Activated CD4-positive, CD25-positive, alpha-beta regulatory T cell treated with anti-CD3 and anti-CD28 coated beads, Interleukin-2, amount 50 U/mL, for 24 hours (primary cell): ENCODE measurements at regions not wholly inside any gene's neighbourhood (a gene's known extent, or its start where the extent isn't known, plus 50 kb on each side); places are given as distances from the start of the nearest gene placed in this dataset.
"Not testable (repeated sequence)": the region's sequence is repeated elsewhere in the genome, so short reads cannot be mapped to it uniquely, and the experiment has no call there.

Experiments
- ATAC-seq, 2 donors: fragments of 150-1000 bp; cut with Tn5 transposase; one replicate each; pipeline ENCODE4 v1.10.0; 2021; ENCODE audit warnings: mild to moderate bottlenecking in 1 of 2, moderate library complexity in 1 of 2

- ATAC-seq: no peak
Observed at GRCh38 chr2:184268900-184269477, 329.3 kb upstream of the ZNF804A start.

GRCh38 chr2:184270660-184271059 is 327.7 kb upstream of the ZNF804A start:
- ATAC-seq: no peak

- no peak for ATAC-seq
Observed at GRCh38 chr2:184272056-184272455, 326.3 kb upstream of the ZNF804A start.

- ATAC-seq: no peak
Observed at GRCh38 chr2:184294831-184295230, 303.5 kb upstream of the ZNF804A start.

GRCh38 chr2:184297085-184297484 is 301.2 kb upstream of the ZNF804A start:
- no peak for ATAC-seq

GRCh38 chr2:184302506-184302905 is 295.8 kb upstream of the ZNF804A start:
- ATAC-seq: no peak

- no peak for ATAC-seq
Observed at GRCh38 chr2:184304006-184304405, 294.3 kb upstream of the ZNF804A start.

GRCh38 chr2:184305105-184305504 is 293.2 kb upstream of the ZNF804A start:
- no peak for ATAC-seq

GRCh38 chr2:184308706-184309105 is 289.6 kb upstream of the ZNF804A start:
- no peak for ATAC-seq

GRCh38 chr2:184312970-184313369 is 285.4 kb upstream of the ZNF804A start:
- ATAC-seq: no peak

GRCh38 chr2:184314829-184315228 is 283.5 kb upstream of the ZNF804A start:
- ATAC-seq: no peak

GRCh38 chr2:184316921-184317320 is 281.4 kb upstream of the ZNF804A start:
- no peak for ATAC-seq

- no peak for ATAC-seq
Observed at GRCh38 chr2:184322615-184323014, 275.7 kb upstream of the ZNF804A start.

- no peak for ATAC-seq
Observed at GRCh38 chr2:184326066-184326465, 272.3 kb upstream of the ZNF804A start.

GRCh38 chr2:184327805-184328204 is 270.5 kb upstream of the ZNF804A start:
- ATAC-seq: not testable (repeated sequence)

GRCh38 chr2:184330561-184330960 is 267.8 kb upstream of the ZNF804A start:
- not testable (repeated sequence) for ATAC-seq

GRCh38 chr2:184336688-184337087 is 261.6 kb upstream of the ZNF804A start:
- no peak for ATAC-seq

- ATAC-seq: no peak
Observed at GRCh38 chr2:184338771-184339170, 259.6 kb upstream of the ZNF804A start.

GRCh38 chr2:184339966-184340365 is 258.4 kb upstream of the ZNF804A start:
- ATAC-seq: no peak

- no peak for ATAC-seq
Observed at GRCh38 chr2:184346338-184346862, 251.9 kb upstream of the ZNF804A start.

- ATAC-seq: no peak
Observed at GRCh38 chr2:184351126-184351525, 247.2 kb upstream of the ZNF804A start.

- no peak for ATAC-seq
Observed at GRCh38 chr2:184357033-184357432, 241.3 kb upstream of the ZNF804A start.

GRCh38 chr2:184359379-184359778 is 238.9 kb upstream of the ZNF804A start:
- no peak for ATAC-seq

GRCh38 chr2:184363213-184363612 is 235.1 kb upstream of the ZNF804A start:
- ATAC-seq: no peak

- ATAC-seq: no peak
Observed at GRCh38 chr2:184367211-184367610, 231.1 kb upstream of the ZNF804A start.
